ENCODE measurements at regions not wholly inside any gene's neighbourhood (a gene's known extent, or its start where the extent isn't known, plus 50 kb on each side); places are given as distances from the start of the nearest gene placed in this dataset.
"Not testable (repeated sequence)": the region's sequence is repeated elsewhere in the genome, so short reads cannot be mapped to it uniquely, and the experiment has no call there.

GRCh38 chr17:20784100-20784665, 204.7 kb downstream of the CDRT15L2 start:
- intact Hi-C loops (cut with DNase I): no loop called here

GRCh38 chr17:20787281-20787680, 207.8 kb downstream of the CDRT15L2 start:
- no peak overlapping the region for H3K27ac ChIP-seq
- WGBS: 78% methylated on average over 6 of the region's 6 CpGs
- no peak for DNase-seq (ENCODE audit: low spot score)
- no peaks in the 10 kb centered on the region for H3K9me3 ChIP-seq
- no peaks in the 10 kb centered on the region for H3K27me3 ChIP-seq (replicated peaks; ENCODE audit: insufficient read depth)
- no peaks in the 10 kb centered on the region for H3K4me1 ChIP-seq (replicated peaks)
- H3K36me3 ChIP-seq: no peaks in the 10 kb centered on the region
- no peak overlapping the region for H3K4me3 ChIP-seq
- TF ChIP-seq CTCF (IDR thresholded peaks at IDR 0.05) (no peak), POLR2AphosphoS5 (IDR thresholded peaks at IDR 0.05) (no peak), POLR2A (IDR thresholded peaks at IDR 0.05) (no peak)
- intact Hi-C loops (cut with DNase I): no loop called here

More at GRCh38 chr17:20784100-20784665, 204.7 kb downstream of the CDRT15L2 start:
- Histone ChIP-seq H3K4me1 (replicated peaks) (no peaks in the 10 kb centered on the region), H3K9me3 (no peaks in the 10 kb centered on the region), H3K4me3 (no peak overlapping the region), H3K27me3 (replicated peaks; ENCODE audit: insufficient read depth) (no peaks in the 10 kb centered on the region), H3K27ac (no peak overlapping the region), H3K36me3 (no peaks in the 10 kb centered on the region)
- no peak for DNase-seq (ENCODE audit: low spot score)
- TF ChIP-seq CTCF (IDR thresholded peaks at IDR 0.05): no peak
- 31% methylated on average over 48 of the region's 48 CpGs for WGBS

DNA sequence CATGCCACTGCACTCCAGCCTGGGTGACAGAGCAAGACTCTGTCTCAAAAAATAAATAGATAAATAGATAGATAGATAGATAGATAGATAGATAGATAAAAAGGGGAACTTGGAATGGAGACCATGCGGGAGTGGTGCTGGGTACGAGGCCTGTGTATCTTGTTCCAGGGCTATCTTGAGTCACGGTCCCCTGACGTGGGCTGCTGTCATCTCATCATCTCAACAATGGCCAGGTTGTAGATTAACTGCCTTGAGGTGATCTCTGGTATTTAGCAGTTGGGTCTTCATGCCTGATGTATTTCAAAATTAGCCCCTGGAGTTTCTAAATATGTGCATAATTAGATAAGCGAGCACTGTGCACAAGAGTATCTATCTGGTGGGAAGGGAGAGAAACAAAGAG, 212.1 kb downstream of the CDRT15L2 start:
- H3K9me3 ChIP-seq: no peaks in the 10 kb centered on the region
- intact Hi-C loops (cut with DNase I): no loop called here
- H3K27ac ChIP-seq: no peak overlapping the region
- no peaks in the 10 kb centered on the region for H3K27me3 ChIP-seq (replicated peaks; ENCODE audit: insufficient read depth)
- no peak for TF ChIP-seq POLR2AphosphoS5 (IDR thresholded peaks at IDR 0.05)
- no peak for TF ChIP-seq CTCF (IDR thresholded peaks at IDR 0.05)
- no peak for TF ChIP-seq POLR2A (IDR thresholded peaks at IDR 0.05)
- H3K36me3 ChIP-seq: no peaks in the 10 kb centered on the region
- H3K4me1 ChIP-seq (replicated peaks): no peaks in the 10 kb centered on the region
- no peak overlapping the region for H3K4me3 ChIP-seq
- DNase-seq (ENCODE audit: low spot score): no peak
- 92% methylated on average over 5 of the region's 5 CpGs for WGBS

DNA sequence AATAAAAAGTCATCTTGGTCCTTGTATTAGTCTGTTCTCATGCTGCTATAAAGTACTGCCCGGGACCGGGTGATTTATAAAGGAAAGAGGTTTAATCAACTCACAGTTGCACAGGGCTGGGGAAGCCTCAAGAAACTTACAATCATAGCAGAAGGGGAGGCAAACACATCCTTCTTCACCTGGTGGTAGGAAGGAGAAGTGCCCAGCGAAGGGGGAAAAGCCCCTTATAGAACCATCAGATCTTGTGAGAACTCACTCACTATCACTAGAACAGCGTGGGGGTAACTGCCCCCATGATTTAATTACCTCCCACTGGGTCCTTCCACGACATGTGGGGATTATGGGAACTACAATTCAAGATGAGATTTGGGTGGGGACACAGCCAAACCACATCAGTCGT, 215.0 kb downstream of the CDRT15L2 start:
- H3K4me1 ChIP-seq (replicated peaks); H3K36me3 ChIP-seq; H3K27me3 ChIP-seq (replicated peaks; ENCODE audit: insufficient read depth); H3K27ac ChIP-seq; DNase-seq (ENCODE audit: low spot score); H3K9me3 ChIP-seq; intact Hi-C loops (cut with DNase I); H3K4me3 ChIP-seq: not testable (repeated sequence)
- 66% methylated on average over 6 of the region's 6 CpGs for WGBS

DNA sequence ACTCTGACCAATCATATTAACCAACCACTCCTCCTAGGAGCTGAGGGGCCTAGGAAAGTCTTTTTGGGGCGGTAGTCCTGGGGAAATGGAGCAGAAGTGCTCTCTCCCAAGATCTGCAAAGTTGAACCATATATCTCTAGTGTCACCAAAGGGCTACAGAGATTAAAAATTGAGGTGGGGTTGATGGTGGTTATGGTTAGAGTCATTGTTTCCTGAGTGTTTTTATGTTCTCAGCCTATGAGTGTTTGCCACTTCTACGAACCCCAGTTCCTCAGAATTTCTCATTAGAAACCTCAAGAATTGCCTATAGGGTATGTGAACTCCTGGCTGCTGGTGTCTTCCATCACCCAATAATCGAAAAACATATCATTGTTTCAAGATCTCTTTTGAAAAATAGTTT, 217.8 kb downstream of the CDRT15L2 start:
- Histone ChIP-seq H3K4me1 (replicated peaks) (no peaks in the 10 kb centered on the region), H3K27ac (no peak overlapping the region), H3K4me3 (no peak overlapping the region), H3K36me3 (no peaks in the 10 kb centered on the region), H3K9me3 (no peaks in the 10 kb centered on the region), H3K27me3 (replicated peaks; ENCODE audit: insufficient read depth) (no peaks in the 10 kb centered on the region)
- no peak for DNase-seq (ENCODE audit: low spot score)
- intact Hi-C loops (cut with DNase I): no loop called here
- WGBS: 84% methylated on average over 3 of the region's 3 CpGs
- no peak for TF ChIP-seq POLR2AphosphoS5 (IDR thresholded peaks at IDR 0.05)
- TF ChIP-seq POLR2A (IDR thresholded peaks at IDR 0.05): no peak
- TF ChIP-seq CTCF (IDR thresholded peaks at IDR 0.05): no peak

Data from prostate gland (tissue), 2 donors.